Fibroblast of pulmonary artery (primary cell): ENCODE measurements at regions not wholly inside any gene's neighbourhood (a gene's known extent, or its start where the extent isn't known, plus 50 kb on each side); places are given as distances from the start of the nearest gene placed in this dataset.
"Not testable (repeated sequence)": the region's sequence is repeated elsewhere in the genome, so short reads cannot be mapped to it uniquely, and the experiment has no call there.

Experiments
- DNase-seq: peaks from one replicate; pipeline ENCODE4 v3.0.0-alpha.2; 2010; ENCODE audit warnings: low read depth
- H3K4me3 ChIP-seq: replicated peaks from 2 replicates; pipeline ENCODE4 v1.5.1; 2011; ENCODE audit warnings: low read depth, mild to moderate bottlenecking, control low read depth, low read length, moderate library complexity
- CTCF ChIP-seq: IDR thresholded peaks from 2 replicates; pipeline ENCODE4 v1.5.1; 2011; ENCODE audit warnings: mild to moderate bottlenecking, control low read depth, low read length, inconsistent platforms; ENCODE audit errors: missing control alignments

GRCh38 chr4:116244771-116245170, 840.6 kb downstream of the TRAM1L1 start:
- no peak for DNase-seq
- no peak overlapping the region for H3K4me3 ChIP-seq
- no peak for TF ChIP-seq CTCF

- TF ChIP-seq CTCF, result no peak
- no peak for DNase-seq
- no peak overlapping the region for H3K4me3 ChIP-seq
Observed at GRCh38 chr4:116243431-116243830, 841.9 kb downstream of the TRAM1L1 start.

- no peak for TF ChIP-seq CTCF
- no peak for DNase-seq
- H3K4me3 ChIP-seq, result no peak overlapping the region
Observed at GRCh38 chr4:116233971-116234370, 851.4 kb downstream of the TRAM1L1 start.

- not testable (repeated sequence) for DNase-seq, H3K4me3 ChIP-seq
Observed at GRCh38 chr4:116231999-116232398, 853.4 kb downstream of the TRAM1L1 start.

GRCh38 chr4:116229420-116229819, 856.0 kb downstream of the TRAM1L1 start:
- no peak for TF ChIP-seq CTCF
- H3K4me3 ChIP-seq, result no peak overlapping the region
- DNase-seq, result no peak

GRCh38 chr4:116223040-116223732, 862.2 kb downstream of the TRAM1L1 start:
- no peak for TF ChIP-seq CTCF
- DNase-seq, result no peak
- H3K4me3 ChIP-seq, result no peak overlapping the region

GRCh38 chr4:116217781-116218180, 867.6 kb downstream of the TRAM1L1 start:
- no peak for TF ChIP-seq CTCF
- H3K4me3 ChIP-seq, result no peak overlapping the region
- DNase-seq, result no peak
